ENCODE measurements at regions not wholly inside any gene's neighbourhood (a gene's known extent, or its start where the extent isn't known, plus 50 kb on each side); places are given as distances from the start of the nearest gene placed in this dataset.

GRCh38 chr12:67425394-67425793 is 156.2 kb downstream of the CAND1 start:
- no peaks in the 10 kb centered on the region for H3K36me3 ChIP-seq (ENCODE audit: control insufficient read depth, insufficient read depth, low read length)
- CTCF ChIA-PET: no interaction called here
- H3K4me1 Mint-ChIP-seq (ENCODE audit: low read depth, unreplicated experiment): peaks cover 5% of the 10 kb centered on the region

GRCh38 chr12:67426067-67426466 is 156.9 kb downstream of the CAND1 start:
- Mint-ChIP-seq H3K27ac (ENCODE audit: unreplicated experiment) (no peak overlapping the region), H3K36me3 (ENCODE audit: insufficient read depth, unreplicated experiment) (no peaks in the 10 kb centered on the region)
- intact Hi-C loops (cut with micrococcal nuclease; ENCODE audit: unreplicated experiment): no loop called here

More at GRCh38 chr12:67425394-67425793, 156.2 kb downstream of the CAND1 start:
- H3K27ac Mint-ChIP-seq (ENCODE audit: unreplicated experiment): no peak overlapping the region
- H3K9me3 ChIP-seq: no peaks in the 10 kb centered on the region
- H3K4me3 Mint-ChIP-seq (ENCODE audit: unreplicated experiment): no peak overlapping the region
- H3K36me3 Mint-ChIP-seq (ENCODE audit: insufficient read depth, unreplicated experiment): no peaks in the 10 kb centered on the region
- H3K9me3 Mint-ChIP-seq (ENCODE audit: unreplicated experiment): no peaks in the 10 kb centered on the region
- BruUV-seq (replicated peaks): no TSS peak
- DNase-seq: no peak
- no peaks in the 10 kb centered on the region for H3K27me3 Mint-ChIP-seq (ENCODE audit: insufficient read depth, unreplicated experiment)
- H3K27me3 ChIP-seq (replicated peaks; ENCODE audit: control insufficient read depth, insufficient read depth, low read length): no peaks in the 10 kb centered on the region
- H3K4me3 ChIP-seq (ENCODE audit: low read depth, low read length): no peak overlapping the region
- TF ChIP-seq CTCF (IDR thresholded peaks at IDR 0.05; ENCODE audit: insufficient read depth in 1 of 2, low read depth in 1 of 2, low read length in 1 of 2, severe bottlenecking in 1 of 2, unreplicated experiment in 1 of 2): no peak
- POLR2A ChIA-PET: no interaction called here
- H3K4me1 ChIP-seq: peaks cover 9% of the 10 kb centered on the region
- intact Hi-C loops (cut with micrococcal nuclease; ENCODE audit: unreplicated experiment): no loop called here

DNA sequence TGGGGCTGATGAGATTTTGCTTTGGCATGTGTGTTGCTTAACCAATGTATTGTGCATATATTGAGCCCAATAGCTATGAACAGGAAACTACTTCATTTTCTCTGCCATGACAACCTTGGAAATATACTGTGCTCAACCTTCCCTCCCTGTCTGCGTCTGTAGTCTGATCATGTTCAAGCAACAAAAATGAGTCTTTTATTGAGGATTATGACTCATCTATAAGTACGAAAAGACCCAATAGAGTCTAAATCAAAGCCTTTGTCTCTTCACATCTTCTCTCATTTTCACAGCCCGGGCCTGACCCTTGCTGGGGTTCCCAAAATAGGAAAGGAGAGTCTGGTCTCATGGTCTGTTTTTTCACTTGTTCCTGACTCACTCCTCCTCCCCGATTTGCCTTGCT is 158.2 kb downstream of the CAND1 start:
- Mint-ChIP-seq H3K4me3 (ENCODE audit: unreplicated experiment) (no peak overlapping the region), H3K36me3 (ENCODE audit: insufficient read depth, unreplicated experiment) (no peaks in the 10 kb centered on the region), H3K27me3 (ENCODE audit: insufficient read depth, unreplicated experiment) (no peaks in the 10 kb centered on the region), H3K9me3 (ENCODE audit: unreplicated experiment) (no peaks in the 10 kb centered on the region), H3K27ac (ENCODE audit: unreplicated experiment) (no peak overlapping the region), H3K4me1 (ENCODE audit: low read depth, unreplicated experiment) (no peaks in the 10 kb centered on the region)
- BruUV-seq (replicated peaks): no TSS peak
- no peak for TF ChIP-seq CTCF (IDR thresholded peaks at IDR 0.05; ENCODE audit: insufficient read depth in 1 of 2, low read depth in 1 of 2, low read length in 1 of 2, severe bottlenecking in 1 of 2, unreplicated experiment in 1 of 2)
- POLR2A ChIA-PET: no interaction called here
- CTCF ChIA-PET: no interaction called here
- intact Hi-C loops (cut with micrococcal nuclease; ENCODE audit: unreplicated experiment): no loop called here
- Histone ChIP-seq H3K27me3 (replicated peaks; ENCODE audit: control insufficient read depth, insufficient read depth, low read length) (no peaks in the 10 kb centered on the region), H3K9me3 (no peaks in the 10 kb centered on the region), H3K36me3 (ENCODE audit: control insufficient read depth, insufficient read depth, low read length) (no peaks in the 10 kb centered on the region), H3K4me1 (peaks cover 9% of the 10 kb centered on the region), H3K4me3 (ENCODE audit: low read depth, low read length) (no peak overlapping the region)
- DNase-seq: no peak

More at GRCh38 chr12:67426067-67426466, 156.9 kb downstream of the CAND1 start:
- no peak for TF ChIP-seq CTCF (IDR thresholded peaks at IDR 0.05; ENCODE audit: insufficient read depth in 1 of 2, low read depth in 1 of 2, low read length in 1 of 2, severe bottlenecking in 1 of 2, unreplicated experiment in 1 of 2)
- Mint-ChIP-seq H3K4me1 (ENCODE audit: low read depth, unreplicated experiment) (no peaks in the 10 kb centered on the region), H3K4me3 (ENCODE audit: unreplicated experiment) (no peak overlapping the region), H3K9me3 (ENCODE audit: unreplicated experiment) (no peaks in the 10 kb centered on the region), H3K27me3 (ENCODE audit: insufficient read depth, unreplicated experiment) (no peaks in the 10 kb centered on the region)
- Histone ChIP-seq H3K4me1 (peaks cover 9% of the 10 kb centered on the region), H3K4me3 (ENCODE audit: low read depth, low read length) (no peak overlapping the region), H3K36me3 (ENCODE audit: control insufficient read depth, insufficient read depth, low read length) (no peaks in the 10 kb centered on the region), H3K9me3 (no peaks in the 10 kb centered on the region), H3K27me3 (replicated peaks; ENCODE audit: control insufficient read depth, insufficient read depth, low read length) (no peaks in the 10 kb centered on the region)
- POLR2A ChIA-PET: no interaction called here
- CTCF ChIA-PET: no interaction called here
- BruUV-seq (replicated peaks): no TSS peak
- DNase-seq: no peak

Measured in Caco-2 (cell line).